ENCODE measurements at regions not wholly inside any gene's neighbourhood (a gene's known extent, or its start where the extent isn't known, plus 50 kb on each side); places are given as distances from the start of the nearest gene placed in this dataset.

DNA sequence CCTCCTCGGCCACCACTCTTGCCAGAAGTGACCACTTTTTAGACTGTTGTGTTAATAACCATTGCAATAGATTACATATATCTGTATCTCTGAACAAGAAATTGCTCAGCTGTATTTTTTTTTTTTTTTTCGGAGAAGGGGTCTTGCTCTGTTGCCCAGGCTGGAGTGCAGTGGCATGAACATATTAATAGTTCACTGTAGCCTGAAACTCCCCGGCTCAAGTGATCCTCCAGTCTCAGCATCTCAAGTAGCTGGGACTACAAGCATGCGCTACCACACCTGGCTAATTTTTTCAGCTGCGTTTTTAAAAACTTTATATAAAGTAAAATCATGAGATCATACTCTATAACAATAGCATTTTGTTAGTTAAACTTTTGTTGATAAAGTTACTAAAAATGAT, 609.0 kb downstream of the ZNF385D start:
- DNase-seq (ENCODE audit: low read depth, low spot score) (no peak), ATAC-seq (no peak)
- RAD21 ChIA-PET (ENCODE audit: low non-redundant PET in 1 of 2, low total read pairs in 2 of 2, uncharacterized antibody in 2 of 2, unreplicated experiment in 2 of 2) = no interaction called here
- no peak for TF ChIP-seq JUND (IDR thresholded peaks at IDR 0.05)
- no peak for TF ChIP-seq MAX (IDR thresholded peaks at IDR 0.05)
- no peak for TF ChIP-seq EGR1 (IDR thresholded peaks at IDR 0.05; ENCODE audit: low read depth)
- Histone ChIP-seq H3K36me3 (ENCODE audit: control insufficient read depth in 1 of 2, insufficient read depth in 2 of 2, low read length in 2 of 2) (no peaks in the 10 kb centered on the region), H3K9me2 (ENCODE audit: insufficient read depth) (no peaks in the 10 kb centered on the region), H3K4me3 (replicated peaks in 1 of 2; ENCODE audit: low read depth in 1 of 2, low read length in 2 of 2) (no peak overlapping the region), H3K79me2 (ENCODE audit: insufficient read depth, low read length) (no peaks in the 10 kb centered on the region), H3K4me1 (ENCODE audit: control insufficient read depth in 1 of 2, insufficient read depth in 2 of 2, low read length in 2 of 2) (no peaks in the 10 kb centered on the region), H2AFZ (ENCODE audit: low read depth, low read length, poor library complexity, severe bottlenecking) (no peak overlapping the region), H3K27ac (ENCODE audit: low read depth, low read length) (no peak overlapping the region), H4K20me1 (ENCODE audit: insufficient read depth) (no peaks in the 10 kb centered on the region), H3K4me2 (ENCODE audit: low read length) (no peak overlapping the region), H3K9me3 (ENCODE audit: control insufficient read depth in 1 of 2, insufficient read depth in 1 of 2, low read depth in 1 of 2, low read length in 2 of 2) (peaks cover 0 to 17% of the 10 kb centered on the region in 2 experiments; a peak in 2 of 4 replicates), H3K9ac (ENCODE audit: low read length) (no peak overlapping the region), H3K27me3 (ENCODE audit: insufficient read depth, low read length) (no peaks in the 10 kb centered on the region)
- CTCF ChIA-PET = no interaction called here
- intact Hi-C loops (cut with micrococcal nuclease) = no loop called here
- POLR2A ChIA-PET = no interaction called here
- BruUV-seq (replicated peaks) = no TSS peak

DNA sequence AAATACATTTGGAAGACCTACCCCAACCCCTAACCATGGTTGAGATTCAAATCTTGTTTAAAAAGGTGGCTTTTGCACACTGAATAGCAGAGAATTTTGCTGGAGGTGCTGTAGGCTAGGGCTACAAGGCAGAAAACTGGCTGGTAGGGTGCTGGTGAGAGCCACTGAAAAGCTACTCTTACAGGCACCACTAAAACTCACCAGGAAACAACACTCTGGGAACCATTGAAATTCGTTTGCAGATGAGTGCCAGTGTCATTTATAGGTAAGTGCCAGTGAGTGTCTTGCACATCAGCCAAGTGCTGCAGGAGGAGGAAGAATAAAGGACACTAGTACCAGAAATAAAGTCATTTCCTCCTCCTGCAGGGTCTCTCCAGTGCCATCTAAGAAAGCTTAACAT, 610.2 kb downstream of the ZNF385D start:
- Histone ChIP-seq H3K27ac (ENCODE audit: low read depth, low read length) (no peak overlapping the region), H3K4me1 (ENCODE audit: control insufficient read depth in 1 of 2, insufficient read depth in 2 of 2, low read length in 2 of 2) (no peaks in the 10 kb centered on the region), H3K27me3 (ENCODE audit: insufficient read depth, low read length) (no peaks in the 10 kb centered on the region), H3K9me2 (ENCODE audit: insufficient read depth) (no peaks in the 10 kb centered on the region), H3K4me2 (ENCODE audit: low read length) (no peak overlapping the region), H2AFZ (ENCODE audit: low read depth, low read length, poor library complexity, severe bottlenecking) (no peak overlapping the region), H3K79me2 (ENCODE audit: insufficient read depth, low read length) (no peaks in the 10 kb centered on the region), H4K20me1 (ENCODE audit: insufficient read depth) (no peaks in the 10 kb centered on the region), H3K36me3 (ENCODE audit: control insufficient read depth in 1 of 2, insufficient read depth in 2 of 2, low read length in 2 of 2) (no peaks in the 10 kb centered on the region), H3K9ac (ENCODE audit: low read length) (no peak overlapping the region), H3K9me3 (ENCODE audit: control insufficient read depth in 1 of 2, insufficient read depth in 1 of 2, low read depth in 1 of 2, low read length in 2 of 2) (peaks cover 0 to 20% of the 10 kb centered on the region in 2 experiments; a peak in 3 of 4 replicates), H3K4me3 (replicated peaks in 1 of 2; ENCODE audit: low read depth in 1 of 2, low read length in 2 of 2) (no peak overlapping the region)
- POLR2A ChIA-PET = no interaction called here
- TF ChIP-seq EGR1 (IDR thresholded peaks at IDR 0.05; ENCODE audit: low read depth) = no peak
- TF ChIP-seq POLR2A (IDR thresholded peaks at IDR 0.05; ENCODE audit: borderline replicate concordance, extremely low read depth, insufficient read depth, insufficient read length) = no peak
- no peak for TF ChIP-seq CEBPB (IDR thresholded peaks at IDR 0.05; ENCODE audit: low read depth)
- no peak for TF ChIP-seq ELF1 (IDR thresholded peaks at IDR 0.05; ENCODE audit: borderline replicate concordance, low read depth)
- TF ChIP-seq TCF7L2 (IDR thresholded peaks at IDR 0.05; ENCODE audit: borderline replicate concordance, extremely low read depth, insufficient read depth, insufficient read length) = no peak
- no peak for TF ChIP-seq ZFX (IDR thresholded peaks at IDR 0.05)
- TF ChIP-seq REST (IDR thresholded peaks at IDR 0.05; ENCODE audit: low read depth) = no peak
- TF ChIP-seq SRF (IDR thresholded peaks at IDR 0.05; ENCODE audit: low read depth) = no peak
- no peak for TF ChIP-seq SIN3A (IDR thresholded peaks at IDR 0.05; ENCODE audit: low read depth)
- TF ChIP-seq FOSL1 (IDR thresholded peaks at IDR 0.05; ENCODE audit: low read depth) = no peak
- no peak for TF ChIP-seq RAD21 (IDR thresholded peaks at IDR 0.05; ENCODE audit: low read depth)
- TF ChIP-seq POLR2AphosphoS5 (IDR thresholded peaks at IDR 0.05; ENCODE audit: low read depth, low read length) = no peak
- no peak for DNase-seq (ENCODE audit: low read depth, low spot score)
- RAD21 ChIA-PET (ENCODE audit: low non-redundant PET in 1 of 2, low total read pairs in 2 of 2, uncharacterized antibody in 2 of 2, unreplicated experiment in 2 of 2) = no interaction called here
- ATAC-seq = no peak
- intact Hi-C loops (cut with micrococcal nuclease) = no loop called here
- no TSS peak for BruUV-seq (replicated peaks)
- CTCF ChIA-PET = no interaction called here

All from HCT116 (cell line).